Endothelial cell of umbilical vein (primary cell): ENCODE measurements at regions not wholly inside any gene's neighbourhood (a gene's known extent, or its start where the extent isn't known, plus 50 kb on each side); places are given as distances from the start of the nearest gene placed in this dataset.

ENCODE experiments used
- BruUV-seq: library from RNA; stranded (reverse); fragments of 400-500 nt; replicated peaks from 2 replicates; lab custom pipeline; 2021; lab: Mats Ljungman, UMichigan
- CTCF ChIA-PET: fragments of 300-600, 350-600 bp; sonication (Branson Sonifier 250); formaldehyde crosslinking; loops from one replicate; lab custom pipeline; 2021; ENCODE audit warnings: antibody characterized with exemption, inconsistent platforms; lab: Charles Lee
- POLR2A ChIA-PET: fragments of 300-600, 350-600 bp; sonication (Branson Sonifier 250); formaldehyde crosslinking; loops from one replicate; lab custom pipeline; 2021; ENCODE audit warnings: antibody characterized with exemption, inconsistent platforms; lab: Charles Lee
- DNase-seq: peaks from one replicate; pipeline ENCODE4 v3.0.0-alpha.2; 2011; ENCODE audit warnings: low read depth, low spot score
- FAIRE-seq: peaks from 2 replicates; lab custom pipeline; 2011; peaks lifted over from hg19 to GRCh38; lab: Jason Lieb, UNC
- H2AFZ ChIP-seq: 2 replicates; pipeline ENCODE4 v1.6.0; 2012; ENCODE audit warnings: low read depth, low read length, control low read depth, inconsistent platforms
- H3K27ac ChIP-seq: 2 replicates; pipeline ENCODE4 v1.5.1; 2011; ENCODE audit warnings: low read depth, mild to moderate bottlenecking, control low read depth, low read length, moderate library complexity; ENCODE audit not compliant: insufficient read depth
- H3K27me3 ChIP-seq, 2 experiments: 2 replicates each; pipeline versions ENCODE4 v1.6.0 to v1.6.1; 2011; ENCODE audit warnings: low read length in 2 of 2, mixed read lengths in 1 of 2; ENCODE audit not compliant: control insufficient read depth in 2 of 2, insufficient read depth in 2 of 2
- H3K36me3 ChIP-seq, 2 experiments: 2 replicates in 1 of 2; 3 replicates in 1 of 2; pipeline ENCODE4 v1.5.1; 2011; ENCODE audit warnings: low read length in 2 of 2, mild to moderate bottlenecking in 1 of 2, moderate library complexity in 1 of 2; ENCODE audit not compliant: control insufficient read depth in 2 of 2, insufficient read depth in 2 of 2; ENCODE audit errors: extremely low read depth in 1 of 2
- H3K4me1 ChIP-seq: 3 replicates; pipeline ENCODE4 v1.5.1; 2011; ENCODE audit warnings: mild to moderate bottlenecking, low read length; ENCODE audit not compliant: control insufficient read depth, insufficient read depth; ENCODE audit errors: extremely low read depth
- H3K4me2 ChIP-seq: 2 replicates; pipeline ENCODE4 v1.6.1; 2011; ENCODE audit warnings: low read length, control low read depth, mixed read lengths; ENCODE audit not compliant: insufficient read depth
- H3K4me3 ChIP-seq, 3 experiments: fragments of 200-600 bp in 1 of 3; sonication (generic), shearing (Covaris generic) in 1 of 3; replicated peaks in 1 of 3; 2 replicates each; pipeline ENCODE4 v1.5.1; 2011 to 2016; ENCODE audit warnings: control low read depth in 3 of 3, low read length in 3 of 3, mild to moderate bottlenecking in 2 of 3, inconsistent platforms in 1 of 3, low read depth in 1 of 3, moderate library complexity in 1 of 3; ENCODE audit not compliant: insufficient read depth in 1 of 3
- H3K79me2 ChIP-seq: 2 replicates; pipeline ENCODE4 v1.6.0; 2012; ENCODE audit warnings: low read length, inconsistent platforms; ENCODE audit not compliant: control insufficient read depth, insufficient read depth
- H3K9ac ChIP-seq: replicated peaks from 2 replicates; pipeline ENCODE3; 2011; ENCODE audit warnings: low read length, control low read depth; ENCODE audit not compliant: insufficient read depth; ENCODE audit errors: extremely low read depth
- H3K9me1 ChIP-seq: replicated peaks from 3 replicates; pipeline ENCODE4 v1.6.0; 2011; ENCODE audit warnings: mild to moderate bottlenecking, low read length; ENCODE audit not compliant: control insufficient read depth, insufficient read depth; ENCODE audit errors: extremely low read depth
- H3K9me3 ChIP-seq: replicated peaks from 2 replicates; pipeline ENCODE4 v1.5.1; 2012; ENCODE audit warnings: low read length, inconsistent platforms; ENCODE audit not compliant: control insufficient read depth, insufficient read depth
- H4K20me1 ChIP-seq: replicated peaks from 2 replicates; pipeline ENCODE3; 2011; ENCODE audit warnings: mild to moderate bottlenecking, low read length; ENCODE audit not compliant: control insufficient read depth, insufficient read depth; ENCODE audit errors: extremely low read depth
- CTCF ChIP-seq, 2 donors: IDR thresholded peaks; 1 replicate in 1 of 2; 2 replicates in 1 of 2; pipeline ENCODE4 v1.5.1; 2011; ENCODE audit warnings: low read length in 2 of 2, mild to moderate bottlenecking in 2 of 2, moderate library complexity in 2 of 2, control low read depth in 1 of 2, inconsistent platforms in 1 of 2, low read depth in 1 of 2; ENCODE audit not compliant: insufficient read depth in 1 of 2; ENCODE audit errors: extremely low read depth in 1 of 2
- FOS ChIP-seq: IDR thresholded peaks from 2 replicates; pipeline ENCODE4 v1.6.1; 2011; ENCODE audit warnings: mild to moderate bottlenecking, low read length, moderate library complexity, borderline replicate concordance; ENCODE audit not compliant: insufficient read depth
- GATA2 ChIP-seq: IDR thresholded peaks from 2 replicates; pipeline ENCODE4 v1.7.0; 2011; ENCODE audit warnings: low read depth, mild to moderate bottlenecking, moderate library complexity, mixed read lengths, low read length; ENCODE audit not compliant: insufficient read length, insufficient read depth
- JUN ChIP-seq: IDR thresholded peaks from 2 replicates; pipeline ENCODE4 v1.6.1; 2011; ENCODE audit warnings: borderline replicate concordance, low read depth; ENCODE audit not compliant: insufficient read length, insufficient read depth
- MAX ChIP-seq: IDR thresholded peaks from 2 replicates; pipeline ENCODE4 v1.6.1; 2011; ENCODE audit not compliant: insufficient read depth, insufficient read length
- POLR2A ChIP-seq: IDR thresholded peaks from 2 replicates; pipeline ENCODE4 v1.6.1; 2012; ENCODE audit warnings: low read depth, mild to moderate bottlenecking, control low read depth, low read length
- POLR2AphosphoS5 ChIP-seq: IDR thresholded peaks from 2 replicates; pipeline ENCODE4 v1.6.1; 2012; ENCODE audit warnings: low read depth, mild to moderate bottlenecking, control low read depth, low read length, moderate library complexity; ENCODE audit not compliant: insufficient read depth
- dilution Hi-C: fragments of 300-500 bp; cut with MboI; formaldehyde crosslinking; loops from one replicate; pipeline ENCODE4 v1.15.0; 2019; ENCODE audit warnings: low sequenced_read_pairs; ENCODE audit not compliant: extremely low pct_ligation_motif_present
- intact Hi-C: fragments of 100-400 bp; cut with micrococcal nuclease; formaldehyde crosslinking; loops from one replicate; pipeline ENCODE4 v1.10.0; 2022

GRCh38 chr17:73767696-73768095, 123.5 kb upstream of the SDK2 start:
- no peaks in the 10 kb centered on the region for H3K9me3 ChIP-seq
- intact Hi-C loops = no loop called here
- H3K4me2 ChIP-seq = no peak overlapping the region
- CTCF ChIA-PET = no interaction called here
- no peak overlapping the region for H3K9ac ChIP-seq
- no peak overlapping the region for H2AFZ ChIP-seq
- no peak for DNase-seq
- H3K27ac ChIP-seq = no peak overlapping the region
- H3K4me3 ChIP-seq = no peak overlapping the region
- POLR2A ChIA-PET = no interaction called here
- H3K36me3 ChIP-seq = no peaks in the 10 kb centered on the region
- BruUV-seq = no TSS peak
- TF ChIP-seq POLR2A (no peak), MAX (no peak), GATA2 (no peak), FOS (no peak), JUN (no peak)
- H3K79me2 ChIP-seq = no peaks in the 10 kb centered on the region
- H3K9me1 ChIP-seq = no peaks in the 10 kb centered on the region
- no peaks in the 10 kb centered on the region for H3K4me1 ChIP-seq
- FAIRE-seq = no peak
- H4K20me1 ChIP-seq = no peaks in the 10 kb centered on the region
- dilution Hi-C loops = no loop called here
- no peaks in the 10 kb centered on the region for H3K27me3 ChIP-seq

- intact Hi-C loops (no loop called here), dilution Hi-C loops (no loop called here)
- H3K27me3 ChIP-seq = no peaks in the 10 kb centered on the region
- no peak overlapping the region for H3K4me3 ChIP-seq
- no peaks in the 10 kb centered on the region for H3K36me3 ChIP-seq
- no peak overlapping the region for H2AFZ ChIP-seq
- CTCF ChIA-PET = no interaction called here
- TF ChIP-seq CTCF (IDR thresholded peaks at IDR 0.05; ENCODE audit: extremely low read depth in 1 of 2, insufficient read depth in 1 of 2, low read depth in 1 of 2, low read length in 2 of 2) (no peak), FOS (no peak), GATA2 (no peak), POLR2AphosphoS5 (no peak)
- FAIRE-seq = no peak
- H3K4me1 ChIP-seq = no peaks in the 10 kb centered on the region
- H3K27ac ChIP-seq = no peak overlapping the region
- no peak for DNase-seq
- no peak overlapping the region for H3K4me2 ChIP-seq
- H4K20me1 ChIP-seq = no peaks in the 10 kb centered on the region
- POLR2A ChIA-PET = no interaction called here
- no peak overlapping the region for H3K9ac ChIP-seq
- no peaks in the 10 kb centered on the region for H3K79me2 ChIP-seq
- H3K9me3 ChIP-seq = no peaks in the 10 kb centered on the region
- BruUV-seq = no TSS peak
- no peaks in the 10 kb centered on the region for H3K9me1 ChIP-seq
These were observed 124.4 kb upstream of the SDK2 start for GRCh38 chr17:73768691-73769090.
